ENCODE measurements at regions not wholly inside any gene's neighbourhood (a gene's known extent, or its start where the extent isn't known, plus 50 kb on each side); places are given as distances from the start of the nearest gene placed in this dataset.

DNA sequence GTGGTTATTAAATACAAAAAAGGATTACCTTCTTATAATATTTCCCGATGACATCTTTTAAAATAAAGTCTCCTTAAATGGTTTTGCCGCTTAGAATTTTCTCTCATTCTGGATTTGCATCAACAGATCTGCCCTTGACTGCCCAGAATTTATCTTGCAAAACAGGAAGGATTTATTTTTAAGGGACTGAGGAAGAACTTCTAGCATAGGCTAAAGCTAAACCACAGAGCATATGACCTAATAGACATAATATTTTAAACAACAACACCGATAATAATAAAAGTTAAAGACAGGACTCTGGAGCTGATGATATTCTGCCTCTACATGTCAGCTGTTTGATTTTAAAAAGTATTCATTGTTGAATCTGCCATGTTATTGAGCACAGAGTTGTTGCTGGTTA lies 145.3 kb upstream of the ADCY2 start:
- no peaks in the 10 kb centered on the region for H3K9me3 ChIP-seq (ENCODE audit: control extremely low read depth in 1 of 3, control insufficient read depth in 2 of 3, insufficient read depth in 1 of 3, low read length in 2 of 3)
- no CpG with 5 or more reads among the region's 3 CpGs for WGBS (ENCODE audit: insufficient coverage)
- ChIA-PET POLR2A (no interaction called here), CTCF (no interaction called here)
- H3K4me2 ChIP-seq (replicated peaks; ENCODE audit: low read depth, low read length, poor library complexity, severe bottlenecking): no peak overlapping the region
- H3K27me3 ChIP-seq (replicated peaks in 1 of 4; ENCODE audit: control extremely low read depth in 1 of 4, control insufficient read depth in 3 of 4, insufficient read depth in 4 of 4, low read length in 3 of 4): no peaks in the 10 kb centered on the region
- no peak overlapping the region for H3K9ac ChIP-seq (ENCODE audit: low read length)
- no peak overlapping the region for H3K27ac ChIP-seq (ENCODE audit: low read length in 2 of 2)
- no peak overlapping the region for H2AFZ ChIP-seq (ENCODE audit: insufficient read depth, low read depth, low read length, poor library complexity, severe bottlenecking)
- no peaks in the 10 kb centered on the region for H3K4me1 ChIP-seq (ENCODE audit: control insufficient read depth in 2 of 2, insufficient read depth in 2 of 2, low read length in 2 of 2)
- no peaks in the 10 kb centered on the region for H3K36me3 ChIP-seq (replicated peaks in 1 of 2; ENCODE audit: control extremely low read depth in 1 of 2, control insufficient read depth in 1 of 2, extremely low read depth in 1 of 2, insufficient read depth in 2 of 2, low read length in 1 of 2)
- DNase-seq: no peak
- Mint-ChIP-seq H3K4me3 (no peak overlapping the region), H3K9me3 (ENCODE audit: insufficient read depth) (no peaks in the 10 kb centered on the region), H3K4me1 (no peaks in the 10 kb centered on the region), H3K27me3 (no peaks in the 10 kb centered on the region), H3K27ac (no peak overlapping the region)
- intact Hi-C loops (cut with micrococcal nuclease): no loop called here
- TF ChIP-seq, protein P1, sequence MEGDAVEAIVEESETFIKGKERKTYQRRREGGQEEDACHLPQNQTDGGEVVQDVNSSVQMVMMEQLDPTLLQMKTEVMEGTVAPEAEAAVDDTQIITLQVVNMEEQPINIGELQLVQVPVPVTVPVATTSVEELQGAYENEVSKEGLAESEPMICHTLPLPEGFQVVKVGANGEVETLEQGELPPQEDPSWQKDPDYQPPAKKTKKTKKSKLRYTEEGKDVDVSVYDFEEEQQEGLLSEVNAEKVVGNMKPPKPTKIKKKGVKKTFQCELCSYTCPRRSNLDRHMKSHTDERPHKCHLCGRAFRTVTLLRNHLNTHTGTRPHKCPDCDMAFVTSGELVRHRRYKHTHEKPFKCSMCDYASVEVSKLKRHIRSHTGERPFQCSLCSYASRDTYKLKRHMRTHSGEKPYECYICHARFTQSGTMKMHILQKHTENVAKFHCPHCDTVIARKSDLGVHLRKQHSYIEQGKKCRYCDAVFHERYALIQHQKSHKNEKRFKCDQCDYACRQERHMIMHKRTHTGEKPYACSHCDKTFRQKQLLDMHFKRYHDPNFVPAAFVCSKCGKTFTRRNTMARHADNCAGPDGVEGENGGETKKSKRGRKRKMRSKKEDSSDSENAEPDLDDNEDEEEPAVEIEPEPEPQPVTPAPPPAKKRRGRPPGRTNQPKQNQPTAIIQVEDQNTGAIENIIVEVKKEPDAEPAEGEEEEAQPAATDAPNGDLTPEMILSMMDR (IDR thresholded peaks at IDR 0.05): no peak
- no peak for TF ChIP-seq EZH2 (IDR thresholded peaks at IDR 0.05; ENCODE audit: borderline replicate concordance, insufficient read depth, low read depth, low read length, poor library complexity, severe bottlenecking)
- ATAC-seq (ENCODE audit: low read depth): no peak
- H4K20me1 ChIP-seq (ENCODE audit: control insufficient read depth, insufficient read depth, low read length, poor library complexity, severe bottlenecking): no peaks in the 10 kb centered on the region
- no peaks in the 10 kb centered on the region for H3K79me2 ChIP-seq (ENCODE audit: control insufficient read depth, insufficient read depth, low read length)
- no peak overlapping the region for H3K4me3 ChIP-seq (ENCODE audit: control extremely low read depth in 1 of 5, extremely low read depth in 1 of 5, insufficient read depth in 1 of 5, low read depth in 2 of 5, low read length in 4 of 5)

DNA sequence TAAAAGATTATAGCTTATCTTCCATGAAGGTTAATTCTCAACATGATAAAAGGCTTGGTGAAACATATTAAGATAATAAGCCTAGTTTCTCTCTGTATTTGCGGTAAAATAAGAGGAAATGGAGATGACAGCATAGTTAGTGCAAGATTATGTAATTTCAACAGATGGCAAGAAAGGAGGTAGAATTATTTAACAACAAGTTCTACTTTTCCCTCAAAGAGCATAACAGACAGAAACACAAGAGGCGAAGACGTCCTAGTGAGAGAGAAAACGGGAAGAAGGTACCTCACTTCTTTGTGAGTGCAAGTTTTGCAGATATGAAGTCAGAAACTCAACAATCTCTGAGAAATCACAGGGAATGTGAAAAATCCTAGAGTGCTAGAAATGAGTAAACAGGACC lies 144.8 kb upstream of the ADCY2 start:
- Histone ChIP-seq H3K9ac (ENCODE audit: low read length) (no peak overlapping the region), H2AFZ (ENCODE audit: insufficient read depth, low read depth, low read length, poor library complexity, severe bottlenecking) (no peak overlapping the region), H3K4me2 (replicated peaks; ENCODE audit: low read depth, low read length, poor library complexity, severe bottlenecking) (no peak overlapping the region), H3K4me1 (ENCODE audit: control insufficient read depth in 2 of 2, insufficient read depth in 2 of 2, low read length in 2 of 2) (no peaks in the 10 kb centered on the region), H3K36me3 (replicated peaks in 1 of 2; ENCODE audit: control extremely low read depth in 1 of 2, control insufficient read depth in 1 of 2, extremely low read depth in 1 of 2, insufficient read depth in 2 of 2, low read length in 1 of 2) (no peaks in the 10 kb centered on the region), H3K79me2 (ENCODE audit: control insufficient read depth, insufficient read depth, low read length) (no peaks in the 10 kb centered on the region), H3K27me3 (replicated peaks in 1 of 4; ENCODE audit: control extremely low read depth in 1 of 4, control insufficient read depth in 3 of 4, insufficient read depth in 4 of 4, low read length in 3 of 4) (no peaks in the 10 kb centered on the region), H3K27ac (ENCODE audit: low read length in 2 of 2) (no peak overlapping the region), H4K20me1 (ENCODE audit: control insufficient read depth, insufficient read depth, low read length, poor library complexity, severe bottlenecking) (no peaks in the 10 kb centered on the region), H3K4me3 (ENCODE audit: control extremely low read depth in 1 of 5, extremely low read depth in 1 of 5, insufficient read depth in 1 of 5, low read depth in 2 of 5, low read length in 4 of 5) (no peak overlapping the region), H3K9me3 (ENCODE audit: control extremely low read depth in 1 of 3, control insufficient read depth in 2 of 3, insufficient read depth in 1 of 3, low read length in 2 of 3) (no peaks in the 10 kb centered on the region)
- Mint-ChIP-seq H3K27me3 (no peaks in the 10 kb centered on the region), H3K27ac (no peak overlapping the region), H3K4me3 (no peak overlapping the region), H3K4me1 (no peaks in the 10 kb centered on the region), H3K9me3 (ENCODE audit: insufficient read depth) (no peaks in the 10 kb centered on the region)
- TF ChIP-seq, protein P1 (IDR thresholded peaks at IDR 0.05): no peak
- TF ChIP-seq EZH2 (IDR thresholded peaks at IDR 0.05; ENCODE audit: borderline replicate concordance, insufficient read depth, low read depth, low read length, poor library complexity, severe bottlenecking): no peak
- no peak for ATAC-seq (ENCODE audit: low read depth)
- WGBS (ENCODE audit: insufficient coverage): no CpG with 5 or more reads among the region's 4 CpGs
- ChIA-PET CTCF (no interaction called here), POLR2A (no interaction called here)
- no peak for DNase-seq
- intact Hi-C loops (cut with micrococcal nuclease): no loop called here
